ENCODE measurements at regions not wholly inside any gene's neighbourhood (a gene's known extent, or its start where the extent isn't known, plus 50 kb on each side); places are given as distances from the start of the nearest gene placed in this dataset.
A peak's percentile ranks its signal among the peaks of the same experiment; 100 is the strongest.

DNA sequence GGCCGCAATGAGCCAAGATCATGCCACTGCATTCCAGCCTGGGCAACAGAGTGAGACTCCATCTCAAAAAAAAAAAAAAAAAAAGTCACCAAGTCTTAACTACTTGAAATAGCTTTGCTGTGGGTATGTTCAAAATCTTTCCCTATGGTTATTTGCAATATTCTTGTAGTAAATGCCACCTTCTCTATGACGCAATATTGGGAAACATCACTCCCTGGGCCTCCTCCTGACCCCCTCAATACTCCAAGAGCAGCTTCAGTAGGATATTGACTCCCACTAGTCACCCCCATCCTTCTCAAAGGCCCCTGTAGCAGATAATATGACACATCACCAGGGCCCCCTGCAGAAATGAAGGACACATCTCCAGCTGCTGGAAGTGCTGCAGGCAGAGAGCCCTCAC is 137.8 kb downstream of the AIPL1 start:
- H3K36me3 ChIP-seq (ENCODE audit: control insufficient read depth, insufficient read depth, low read length): no peaks in the 10 kb centered on the region
- DNase-seq (ENCODE audit: low read depth): no peak
- no peak for TF ChIP-seq CTCF (IDR thresholded peaks at IDR 0.05; ENCODE audit: insufficient read depth, low read length, poor library complexity, severe bottlenecking)
- no peak overlapping the region for H3K4me3 ChIP-seq (ENCODE audit: low read depth, low read length)
- peaks cover 7% of the 10 kb centered on the region for H3K27me3 ChIP-seq (ENCODE audit: control insufficient read depth, insufficient read depth, low read length)

DNA sequence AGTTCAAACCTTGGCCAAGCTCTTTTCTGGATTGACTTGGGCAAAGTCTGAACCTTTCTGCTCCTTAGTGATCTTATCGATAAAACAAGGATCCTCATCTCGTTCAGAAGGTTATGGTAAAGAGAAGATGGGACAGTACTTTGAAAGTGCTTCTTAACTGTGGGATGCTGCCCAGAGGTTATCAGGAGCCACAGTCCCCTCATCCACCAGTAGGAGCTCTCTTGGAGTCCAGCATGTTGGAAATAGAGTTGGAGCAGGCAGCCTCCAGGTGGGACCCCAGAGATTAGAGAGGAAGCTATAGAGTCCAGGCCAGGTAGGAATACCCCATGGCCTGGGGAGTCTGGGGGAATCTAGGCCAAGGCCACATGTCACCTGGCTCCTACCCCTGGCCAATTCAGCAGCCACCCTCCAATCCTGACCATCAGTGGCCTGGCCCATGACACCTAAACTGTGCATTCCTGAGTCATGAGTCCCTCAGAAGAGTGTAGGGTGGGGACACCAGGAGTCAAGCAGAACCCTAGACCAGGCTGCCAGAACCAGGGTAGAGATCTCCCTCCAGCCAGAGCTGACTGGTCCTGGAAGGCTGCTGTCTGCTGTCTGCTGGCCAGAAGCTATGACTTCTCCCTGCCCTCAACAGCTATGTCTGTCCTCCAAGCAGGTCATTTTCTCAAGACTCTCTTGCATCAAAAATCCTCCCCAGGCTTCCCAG is 144.3 kb downstream of the AIPL1 start:
- TF ChIP-seq CTCF (IDR thresholded peaks at IDR 0.05; ENCODE audit: insufficient read depth, low read length, poor library complexity, severe bottlenecking): no peak
- Histone ChIP-seq H3K4me3 (ENCODE audit: low read depth, low read length) (no peak overlapping the region), H3K27me3 (ENCODE audit: control insufficient read depth, insufficient read depth, low read length) (peaks cover 10% of the 10 kb centered on the region), H3K36me3 (ENCODE audit: control insufficient read depth, insufficient read depth, low read length) (no peaks in the 10 kb centered on the region)
- DNase-seq (ENCODE audit: low read depth): no peak

DNA sequence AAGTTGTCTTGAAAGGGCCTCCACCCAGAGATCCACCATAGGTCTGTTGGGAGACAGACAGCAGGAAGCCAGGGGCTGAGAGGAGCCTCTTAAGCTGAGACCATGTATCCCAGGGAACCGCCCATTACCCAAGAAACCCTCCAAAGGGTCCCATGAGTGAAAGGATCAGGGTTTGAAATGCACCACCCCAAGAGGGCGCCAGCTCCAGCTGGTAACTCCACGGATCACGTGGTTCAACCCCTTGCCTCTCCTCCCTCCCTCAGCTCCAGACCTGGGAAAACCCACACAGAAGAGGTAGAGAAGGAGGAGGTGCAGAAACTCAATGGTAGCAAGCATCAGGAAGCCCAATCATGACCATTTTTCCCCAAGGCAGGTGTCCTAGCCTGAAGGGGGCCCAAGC is 148.7 kb downstream of the AIPL1 start:
- no peak for TF ChIP-seq CTCF (IDR thresholded peaks at IDR 0.05; ENCODE audit: insufficient read depth, low read length, poor library complexity, severe bottlenecking)
- DNase-seq (ENCODE audit: low read depth): no peak

DNA sequence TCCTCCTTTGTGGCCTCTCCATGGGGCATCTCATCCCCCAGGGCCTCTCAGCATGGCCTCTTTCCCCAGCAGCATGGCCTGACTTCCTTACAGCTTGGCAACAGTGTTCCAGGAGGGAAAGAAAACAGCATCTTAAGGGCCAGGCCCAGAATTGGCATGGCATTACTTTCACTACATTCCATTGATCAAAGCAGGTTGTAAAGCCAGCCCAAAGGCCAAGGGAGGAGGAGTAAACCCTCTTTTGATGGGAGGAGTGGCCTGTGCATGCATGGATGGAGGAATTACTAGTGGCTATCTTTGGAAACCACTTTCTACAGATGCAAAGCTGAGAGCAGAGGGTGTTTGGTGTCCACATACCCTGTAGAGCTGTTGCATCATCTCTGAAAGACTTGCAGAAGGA is 149.4 kb downstream of the AIPL1 start:
- TF ChIP-seq CTCF (IDR thresholded peaks at IDR 0.05; ENCODE audit: insufficient read depth, low read length, poor library complexity, severe bottlenecking): no peak
- Histone ChIP-seq H3K4me3 (ENCODE audit: low read depth, low read length) (no peak overlapping the region), H3K27me3 (ENCODE audit: control insufficient read depth, insufficient read depth, low read length) (peaks cover 6% of the 10 kb centered on the region), H3K36me3 (ENCODE audit: control insufficient read depth, insufficient read depth, low read length) (no peaks in the 10 kb centered on the region)
- no peak for DNase-seq (ENCODE audit: low read depth)

More for the DNA sequence above, 148.7 kb downstream of the AIPL1 start:
- H3K4me3 ChIP-seq (ENCODE audit: low read depth, low read length): no peak overlapping the region
- H3K27me3 ChIP-seq (ENCODE audit: control insufficient read depth, insufficient read depth, low read length): peaks cover 8% of the 10 kb centered on the region
- H3K36me3 ChIP-seq (ENCODE audit: control insufficient read depth, insufficient read depth, low read length): no peaks in the 10 kb centered on the region

- Histone ChIP-seq H3K36me3 (ENCODE audit: control insufficient read depth, insufficient read depth, low read length) (no peaks in the 10 kb centered on the region), H3K27me3 (ENCODE audit: control insufficient read depth, insufficient read depth, low read length) (no peaks in the 10 kb centered on the region), H3K4me3 (ENCODE audit: low read depth, low read length) (no peak overlapping the region)
- TF ChIP-seq CTCF (IDR thresholded peaks at IDR 0.05; ENCODE audit: insufficient read depth, low read length, poor library complexity, severe bottlenecking): peak; percentile 62
- DNase-seq (ENCODE audit: low read depth): peak; percentile 16
These were observed 155.3 kb downstream of the AIPL1 start for GRCh38 chr17:6279659-6280058.

- DNase-seq (ENCODE audit: low read depth): no peak
- Histone ChIP-seq H3K36me3 (ENCODE audit: control insufficient read depth, insufficient read depth, low read length) (no peaks in the 10 kb centered on the region), H3K27me3 (ENCODE audit: control insufficient read depth, insufficient read depth, low read length) (no peaks in the 10 kb centered on the region), H3K4me3 (ENCODE audit: low read depth, low read length) (no peak overlapping the region)
- no peak for TF ChIP-seq CTCF (IDR thresholded peaks at IDR 0.05; ENCODE audit: insufficient read depth, low read length, poor library complexity, severe bottlenecking)
These were observed 156.5 kb downstream of the AIPL1 start for GRCh38 chr17:6278376-6278775.
